GM23248 (cell line): ENCODE measurements at regions not wholly inside any gene's neighbourhood (a gene's known extent, or its start where the extent isn't known, plus 50 kb on each side); places are given as distances from the start of the nearest gene placed in this dataset.

Experiments used
- EZH2 ChIP-seq: fragments of 200-600 bp; sonication (generic); IDR thresholded peaks from 2 replicates; pipeline ENCODE4 v1.6.1; 2018; ENCODE audit warnings: antibody characterized with exemption, mild to moderate bottlenecking; ENCODE audit not compliant: insufficient read depth, poor library complexity, severe bottlenecking
- EZH2phosphoT487 ChIP-seq: fragments of 200-600 bp; sonication (generic); IDR thresholded peaks from 2 replicates; pipeline ENCODE4 v1.6.1; 2018; ENCODE audit warnings: antibody characterized with exemption, moderate library complexity, mild to moderate bottlenecking, low read depth; ENCODE audit not compliant: insufficient read depth

- TF ChIP-seq EZH2 (no peak), EZH2phosphoT487 (no peak)
Measured at GRCh38 chrX:131724292-131724691, 180.4 kb downstream of the OR13H1 start.
